GM12892 (cell line): ENCODE measurements at regions not wholly inside any gene's neighbourhood (a gene's known extent, or its start where the extent isn't known, plus 50 kb on each side); places are given as distances from the start of the nearest gene placed in this dataset.

Experiments used
- POLR2A ChIP-seq: IDR thresholded peaks from 2 replicates; pipeline ENCODE4 v1.6.1; 2011; ENCODE audit warnings: low read depth, low read length, control low read depth
- POLR2AphosphoS5 ChIP-seq: IDR thresholded peaks from 2 replicates; pipeline ENCODE4 v1.6.1; 2011; ENCODE audit warnings: low read depth, low read length, control low read depth
- TAF1 ChIP-seq: IDR thresholded peaks from 2 replicates; pipeline ENCODE4 v1.6.1; 2011; ENCODE audit warnings: low read depth, mild to moderate bottlenecking, control low read depth, low read length, borderline replicate concordance

DNA sequence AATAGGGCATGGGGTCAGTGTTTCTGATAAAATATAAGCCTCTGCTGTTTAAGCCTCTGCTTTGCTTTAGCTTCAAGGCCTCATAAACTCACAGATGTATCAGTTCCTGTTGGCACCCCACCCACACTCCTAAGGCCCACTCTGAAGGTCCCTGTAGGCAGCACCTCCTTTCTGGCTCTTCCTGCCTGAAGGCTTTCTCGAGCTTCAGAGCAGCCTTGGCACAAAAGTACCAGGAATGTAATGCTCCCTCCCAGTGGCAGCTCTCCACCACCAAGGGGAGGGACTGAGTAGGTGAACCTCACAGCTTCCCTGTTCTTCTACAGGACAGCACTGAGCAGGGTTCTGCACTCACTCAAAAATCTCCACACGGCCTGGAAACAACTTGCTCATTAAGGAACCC is 102.2 kb downstream of the ABHD5 start:
- TF ChIP-seq TAF1 (no peak), POLR2A (no peak), POLR2AphosphoS5 (no peak)
